Stimulated activated naive CD8-positive, alpha-beta T cell treated with anti-CD3 and anti-CD28 coated beads, Interleukin-15, Interleukin-2, amounts not matched to agents 100 ng/mL and 50 ng/mL, for 24 hours (primary cell): ENCODE measurements at regions not wholly inside any gene's neighbourhood (a gene's known extent, or its start where the extent isn't known, plus 50 kb on each side); places are given as distances from the start of the nearest gene placed in this dataset.
"Not testable (repeated sequence)": the region's sequence is repeated elsewhere in the genome, so short reads cannot be mapped to it uniquely, and the experiment has no call there.

Source experiments
- H3K27ac Mint-ChIP-seq: one replicate; pipeline ENCODE4 v1.8.0; 2021; ENCODE audit warnings: mild to moderate bottlenecking, mixed read lengths
- H3K27me3 Mint-ChIP-seq: one replicate; pipeline ENCODE4 v1.8.0; 2021; ENCODE audit warnings: mixed read lengths
- H3K36me3 Mint-ChIP-seq: one replicate; pipeline ENCODE4 v1.8.0; 2021; ENCODE audit warnings: low read depth, mixed read lengths
- H3K4me1 Mint-ChIP-seq: one replicate; pipeline ENCODE4 v1.8.0; 2021; ENCODE audit warnings: low read depth, mixed read lengths
- H3K4me3 Mint-ChIP-seq: one replicate; pipeline ENCODE4 v1.8.0; 2021; ENCODE audit warnings: mild to moderate bottlenecking, mixed read lengths
- H3K9me3 Mint-ChIP-seq: one replicate; pipeline ENCODE4 v1.8.0; 2021; ENCODE audit warnings: mixed read lengths

DNA sequence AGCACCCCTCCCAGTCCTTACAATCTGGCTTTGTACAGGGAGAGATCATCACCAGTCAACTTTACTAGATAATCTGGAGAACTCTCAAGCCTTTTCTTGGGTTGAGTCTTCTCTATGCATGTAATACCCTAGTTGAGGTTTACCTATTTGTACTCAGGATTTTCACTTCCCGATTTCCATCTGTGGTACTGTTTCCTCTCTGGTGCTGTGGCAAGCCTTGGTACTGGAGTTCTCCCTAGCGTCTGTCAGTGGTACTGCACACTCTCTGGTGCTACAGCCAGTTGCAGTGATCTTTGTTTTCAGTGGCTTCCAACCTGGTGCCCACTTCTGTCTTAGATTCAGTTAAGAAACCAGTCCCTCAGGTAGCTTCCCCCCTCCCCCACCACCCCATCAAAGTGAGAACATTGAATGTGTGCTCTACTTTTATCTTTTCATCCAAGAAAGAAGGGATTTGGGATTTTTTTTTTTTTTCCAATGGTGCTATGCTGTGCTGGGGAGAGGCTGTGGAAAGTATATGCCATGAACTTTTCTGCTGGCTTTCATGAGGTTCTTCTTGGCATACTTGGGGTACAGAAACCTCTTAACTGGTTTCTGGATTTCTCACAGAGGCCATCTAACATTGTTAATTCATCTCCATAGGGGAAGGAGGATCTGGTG, 69.4 kb upstream of the EVL start:
- Mint-ChIP-seq H3K36me3 (peaks cover 3% of the 10 kb centered on the region), H3K9me3 (no peaks in the 10 kb centered on the region), H3K27me3 (peaks cover 15% of the 10 kb centered on the region), H3K4me1 (peaks cover 14% of the 10 kb centered on the region), H3K4me3 (no peak overlapping the region), H3K27ac (no peak overlapping the region)

DNA sequence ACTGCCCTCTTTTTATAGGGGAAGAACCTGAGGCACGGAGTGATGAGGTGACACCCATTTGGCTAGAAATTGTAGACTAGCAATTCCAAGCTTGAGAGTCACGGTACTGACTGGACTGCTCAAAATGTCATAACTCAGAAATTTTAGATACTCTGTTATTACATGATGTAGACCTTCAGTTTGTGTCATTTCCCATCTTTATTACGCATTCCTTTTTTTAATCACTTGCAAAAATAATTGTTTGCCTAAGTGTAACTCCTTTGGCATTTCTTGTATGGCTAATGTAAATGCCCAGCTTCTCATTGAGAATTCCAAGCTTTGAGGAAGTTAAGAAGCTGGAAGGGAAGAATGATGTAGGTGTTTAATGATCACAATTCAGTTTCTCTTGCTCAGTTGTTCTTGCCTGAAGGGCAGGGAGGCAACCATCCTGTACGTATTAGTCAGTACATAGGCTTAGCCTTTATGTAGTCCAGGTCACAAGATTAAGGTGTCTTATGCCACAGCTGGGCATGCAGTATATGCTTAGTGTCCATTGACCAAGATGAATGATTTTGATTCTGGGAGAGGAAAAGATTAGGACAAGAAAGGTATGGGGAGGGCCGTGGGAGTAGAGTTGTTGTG, 68.2 kb upstream of the EVL start:
- H3K9me3 Mint-ChIP-seq = no peaks in the 10 kb centered on the region
- no peak overlapping the region for H3K27ac Mint-ChIP-seq
- peaks cover 15% of the 10 kb centered on the region for H3K27me3 Mint-ChIP-seq
- H3K4me1 Mint-ChIP-seq = peaks cover 14% of the 10 kb centered on the region
- peaks cover 3% of the 10 kb centered on the region for H3K36me3 Mint-ChIP-seq
- no peak overlapping the region for H3K4me3 Mint-ChIP-seq

DNA sequence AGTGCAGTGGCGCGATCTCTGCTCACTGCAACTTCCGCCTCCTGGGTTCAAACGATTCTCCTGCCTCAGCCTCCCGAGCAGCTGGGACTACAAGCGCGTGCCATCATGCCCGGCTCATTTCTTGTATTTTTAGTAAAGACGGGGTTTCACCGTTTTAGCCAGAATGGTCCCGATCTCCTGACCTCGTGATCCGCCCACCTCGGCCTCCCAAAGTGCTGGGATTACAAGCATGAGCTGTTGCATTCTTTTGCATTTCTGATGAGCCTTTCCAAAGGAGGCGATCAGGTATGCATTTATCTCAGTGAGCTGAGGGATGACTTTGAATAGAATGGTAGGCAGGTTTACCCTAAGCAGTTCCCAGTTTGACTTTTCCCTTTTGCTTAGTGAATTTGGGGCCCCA, 64.8 kb upstream of the EVL start:
- H3K27ac Mint-ChIP-seq, H3K9me3 Mint-ChIP-seq, H3K4me1 Mint-ChIP-seq, H3K27me3 Mint-ChIP-seq, H3K36me3 Mint-ChIP-seq, H3K4me3 Mint-ChIP-seq: not testable (repeated sequence)

DNA sequence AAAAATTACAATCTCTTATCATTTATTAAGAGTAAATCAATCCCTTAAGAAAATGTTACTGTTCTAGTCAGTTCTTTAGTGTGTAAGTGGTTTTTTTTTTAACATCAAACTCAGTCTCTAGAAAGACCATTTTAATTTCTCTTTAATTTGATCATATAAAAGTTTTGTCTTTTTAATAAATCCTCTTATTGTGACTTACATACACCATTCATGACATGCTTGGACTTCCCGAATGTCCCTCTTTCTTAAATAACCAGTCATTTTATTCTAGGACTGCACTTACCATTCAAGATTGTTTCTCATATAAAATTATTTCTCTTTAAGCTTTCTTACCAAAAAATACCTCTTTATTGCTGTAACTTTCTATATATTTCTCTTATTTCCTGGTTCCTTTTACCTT, 60.8 kb upstream of the EVL start:
- Mint-ChIP-seq H3K27ac (no peak overlapping the region), H3K4me1 (no peaks in the 10 kb centered on the region), H3K9me3 (no peaks in the 10 kb centered on the region), H3K4me3 (no peak overlapping the region), H3K27me3 (peaks cover 4% of the 10 kb centered on the region), H3K36me3 (peaks cover 8% of the 10 kb centered on the region)

DNA sequence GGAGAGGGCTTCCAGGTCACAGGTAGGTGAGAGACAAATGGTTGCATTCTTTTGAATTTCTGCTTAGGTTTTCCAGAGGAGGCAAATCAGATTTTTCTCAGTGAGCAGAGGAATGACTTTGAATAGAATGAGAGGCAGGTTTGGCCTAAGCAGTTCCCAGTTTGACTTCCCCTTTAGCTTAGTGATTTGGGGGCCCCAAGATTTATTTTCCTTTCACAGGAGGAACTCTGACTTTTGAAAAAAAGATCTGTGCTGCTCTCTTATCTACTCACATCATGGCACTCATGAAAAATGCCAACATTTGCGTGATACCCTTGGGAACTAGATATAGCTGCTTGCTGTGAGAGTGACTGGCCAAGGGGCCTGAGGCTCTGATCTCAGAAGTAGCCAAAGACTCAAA, 58.0 kb upstream of the EVL start:
- H3K9me3 Mint-ChIP-seq = no peaks in the 10 kb centered on the region
- H3K4me3 Mint-ChIP-seq = no peak overlapping the region
- H3K4me1 Mint-ChIP-seq = peaks cover 9% of the 10 kb centered on the region
- H3K27me3 Mint-ChIP-seq = no peaks in the 10 kb centered on the region
- peaks cover 7% of the 10 kb centered on the region for H3K36me3 Mint-ChIP-seq
- H3K27ac Mint-ChIP-seq = no peak overlapping the region

DNA sequence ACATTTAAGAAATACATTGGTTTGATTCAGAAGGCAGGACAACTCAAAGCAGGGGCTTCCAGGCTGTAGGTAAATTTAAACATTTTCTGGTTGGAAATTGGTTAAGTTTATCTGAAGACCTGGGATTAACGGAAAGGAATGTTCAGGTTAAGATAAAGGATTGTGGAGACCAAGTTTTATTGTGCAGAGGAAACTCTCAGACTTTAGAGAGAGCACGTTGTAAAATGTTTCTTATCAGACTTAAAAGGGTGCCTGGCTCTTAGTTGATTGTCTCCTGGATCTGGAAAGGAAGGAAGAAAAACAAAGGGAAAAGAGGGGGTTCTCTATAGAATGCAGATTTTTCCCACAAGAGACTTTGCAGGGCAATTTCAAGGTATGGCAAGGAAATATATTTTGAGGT, 55.4 kb upstream of the EVL start:
- H3K4me3 Mint-ChIP-seq, H3K27ac Mint-ChIP-seq, H3K9me3 Mint-ChIP-seq, H3K27me3 Mint-ChIP-seq, H3K36me3 Mint-ChIP-seq: not testable (repeated sequence)
- peaks cover 17% of the 10 kb centered on the region for H3K4me1 Mint-ChIP-seq

DNA sequence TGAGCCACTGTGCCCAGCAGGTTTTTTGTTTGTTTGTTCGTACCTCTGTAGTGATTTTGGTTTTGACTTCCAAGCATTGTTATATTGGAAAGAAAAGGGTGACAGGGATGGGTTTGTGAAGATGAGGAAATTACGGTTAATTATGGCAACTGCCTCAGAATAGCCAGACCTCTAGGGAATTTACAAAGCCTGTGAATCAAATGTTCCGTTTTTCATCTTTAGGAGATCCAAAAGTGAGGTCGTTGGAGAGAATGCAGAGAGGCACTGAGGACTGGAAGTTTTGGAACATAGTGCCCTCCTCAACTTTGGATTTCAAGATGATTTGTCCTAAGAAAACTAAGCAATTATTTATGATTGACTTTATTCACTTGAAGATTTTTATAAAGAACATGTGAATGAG, 54.5 kb upstream of the EVL start:
- H3K27ac Mint-ChIP-seq = no peak overlapping the region
- H3K9me3 Mint-ChIP-seq = no peaks in the 10 kb centered on the region
- no peak overlapping the region for H3K4me3 Mint-ChIP-seq
- peaks cover 17% of the 10 kb centered on the region for H3K4me1 Mint-ChIP-seq
- no peaks in the 10 kb centered on the region for H3K27me3 Mint-ChIP-seq
- H3K36me3 Mint-ChIP-seq = peaks cover 5% of the 10 kb centered on the region

DNA sequence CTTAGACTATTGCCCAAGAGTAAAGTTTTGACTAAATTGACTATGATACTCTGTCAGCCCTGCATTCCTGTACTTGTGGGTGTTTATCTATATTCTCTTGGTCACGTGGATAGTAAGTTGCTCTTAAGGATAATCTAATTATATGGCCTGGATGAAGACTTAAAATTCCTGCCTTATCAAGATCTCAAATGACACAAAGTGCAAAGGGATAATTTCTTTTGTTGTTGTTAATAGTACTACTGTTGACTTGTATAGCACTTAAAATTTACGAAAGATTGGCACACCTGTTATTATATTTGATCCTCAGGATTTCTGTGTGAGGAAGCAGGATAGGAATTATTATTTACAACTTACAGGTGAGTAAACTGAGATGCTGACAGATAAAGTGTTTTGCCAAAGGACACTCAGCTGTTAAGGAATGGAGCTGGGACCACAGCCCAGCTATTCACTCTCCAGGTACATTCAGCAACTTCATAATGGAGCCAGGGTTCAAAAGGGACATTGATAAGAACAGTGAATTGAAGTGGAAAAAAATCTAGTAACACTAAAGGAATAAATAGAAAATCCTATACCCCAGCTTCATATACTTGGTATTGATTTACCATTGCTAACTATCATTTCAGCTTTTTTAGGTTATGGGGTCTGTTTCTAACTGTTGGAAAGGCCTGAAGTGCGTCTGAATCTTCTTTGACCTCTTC, 53.4 kb upstream of the EVL start:
- Mint-ChIP-seq H3K36me3 (peaks cover 5% of the 10 kb centered on the region), H3K27me3 (no peaks in the 10 kb centered on the region), H3K4me1 (peaks cover 17% of the 10 kb centered on the region), H3K4me3 (no peak overlapping the region), H3K9me3 (no peaks in the 10 kb centered on the region), H3K27ac (no peak overlapping the region)

DNA sequence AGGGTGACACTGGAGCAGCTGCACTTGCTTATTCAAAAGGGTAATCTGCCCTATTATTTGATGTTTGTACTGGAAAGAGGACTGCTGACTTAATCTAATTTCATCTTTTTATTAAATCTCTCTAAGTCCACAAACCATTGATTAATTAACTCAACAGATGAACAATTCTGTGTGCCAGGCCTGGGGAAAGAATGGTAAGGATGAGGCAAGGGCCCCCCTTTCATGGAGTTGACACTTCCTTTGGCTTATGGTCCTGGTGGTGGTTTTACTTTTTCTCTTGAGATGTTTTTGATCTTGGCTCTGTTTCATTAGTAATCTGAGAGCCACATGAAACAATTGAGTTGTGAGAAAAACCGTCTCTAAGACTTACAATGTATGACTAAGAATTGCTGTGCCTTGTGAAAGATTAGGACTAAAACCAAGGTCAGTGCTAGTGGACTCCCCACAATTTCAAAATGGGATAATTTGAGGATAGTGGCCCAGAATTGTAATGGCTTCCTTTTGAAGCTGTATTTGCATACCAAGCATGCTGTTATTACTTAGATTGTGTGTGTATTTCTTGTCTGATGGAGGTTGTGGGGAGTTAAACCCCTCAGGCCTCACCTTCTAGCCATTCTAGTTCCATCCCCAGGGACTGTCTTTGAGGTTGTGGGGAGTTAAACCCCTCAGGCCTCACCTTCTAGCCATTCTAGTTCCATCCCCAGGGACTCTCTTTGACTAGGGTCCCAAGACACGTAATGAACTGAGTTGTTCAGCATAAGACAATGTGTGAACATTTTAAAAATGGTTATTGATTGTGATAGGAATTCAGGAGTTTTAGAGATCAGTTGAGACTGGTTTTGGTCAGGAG, 52.5 kb upstream of the EVL start:
- Mint-ChIP-seq H3K27me3 (no peaks in the 10 kb centered on the region), H3K4me1 (peaks cover 17% of the 10 kb centered on the region), H3K9me3 (no peaks in the 10 kb centered on the region), H3K36me3 (peaks cover 5% of the 10 kb centered on the region), H3K27ac (peak overlapping the region; percentile 14), H3K4me3 (no peak overlapping the region)

DNA sequence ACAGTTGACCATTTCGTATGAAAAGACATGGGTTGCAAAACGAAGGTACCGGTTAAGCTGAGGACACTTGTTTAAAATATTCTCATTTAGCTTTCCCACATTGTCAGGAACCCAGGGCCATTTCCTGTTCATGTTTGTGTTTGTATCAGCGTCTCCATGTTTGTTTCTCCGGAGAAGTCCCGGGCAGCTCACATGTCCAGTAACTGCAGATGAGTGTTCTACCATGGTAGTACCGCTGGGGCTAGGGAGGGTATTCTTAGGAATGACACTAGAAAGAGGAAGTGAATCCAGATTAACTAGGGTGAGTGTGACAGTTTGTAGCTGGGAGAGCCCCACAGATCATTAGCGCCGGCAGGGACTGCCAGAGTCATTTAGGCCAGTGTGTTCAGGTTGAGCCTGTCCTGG, 50.0 kb upstream of the EVL start:
- Mint-ChIP-seq H3K4me3 (no peak overlapping the region), H3K27me3 (no peaks in the 10 kb centered on the region), H3K9me3 (no peaks in the 10 kb centered on the region), H3K36me3 (peaks cover 5% of the 10 kb centered on the region), H3K27ac (no peak overlapping the region), H3K4me1 (peaks cover 17% of the 10 kb centered on the region)
